HEK293 (cell line): ENCODE measurements at regions not wholly inside any gene's neighbourhood (a gene's known extent, or its start where the extent isn't known, plus 50 kb on each side); places are given as distances from the start of the nearest gene placed in this dataset.
A peak's percentile ranks its signal among the peaks of the same experiment; 100 is the strongest.

Experiments
- GFI1B ChIP-seq: fragments of 450-650 bp; formaldehyde crosslinking; IDR thresholded peaks from 2 replicates; pipeline ENCODE4 v1.5.1; 2016; ENCODE audit warnings: missing biosample characterization, missing genetic modification characterization
- GLIS2 ChIP-seq: fragments of 450-650 bp; formaldehyde crosslinking; IDR thresholded peaks from 2 replicates; pipeline ENCODE4 v1.5.1; 2016; ENCODE audit warnings: missing biosample characterization, missing genetic modification characterization
- KLF10 ChIP-seq: fragments of 450-650 bp; IDR thresholded peaks from 2 replicates; pipeline ENCODE4 v1.5.1; 2018; ENCODE audit warnings: missing biosample characterization, mild to moderate bottlenecking, missing genetic modification characterization
- KLF9 ChIP-seq: fragments of 450-650 bp; formaldehyde crosslinking; IDR thresholded peaks from 2 replicates; pipeline ENCODE4 v1.5.1; 2016; ENCODE audit warnings: missing biosample characterization, missing genetic modification characterization, low read depth
- OSR2 ChIP-seq: fragments of 450-650 bp; formaldehyde crosslinking; IDR thresholded peaks from 2 replicates; pipeline ENCODE4 v1.5.1; 2016; ENCODE audit warnings: missing biosample characterization, missing genetic modification characterization
- TRIM28 ChIP-seq: IDR thresholded peaks from 2 replicates; pipeline ENCODE4 v1.6.1; 2011; ENCODE audit warnings: low read length, control low read depth, borderline replicate concordance
- ZBTB21 ChIP-seq: fragments of 450-650 bp; formaldehyde crosslinking; IDR thresholded peaks from 2 replicates; pipeline ENCODE4 v1.5.1; 2017; ENCODE audit warnings: missing biosample characterization, missing genetic modification characterization
- ZBTB26 ChIP-seq: fragments of 450-650 bp; formaldehyde crosslinking; optimal IDR thresholded peaks from 2 replicates; pipeline ENCODE3; 2016; ENCODE audit warnings: missing biosample characterization, mild to moderate bottlenecking, missing genetic modification characterization
- ZBTB8A ChIP-seq: fragments of 450-650 bp; formaldehyde crosslinking; IDR thresholded peaks from 2 replicates; pipeline ENCODE4 v1.5.1; 2016; ENCODE audit warnings: missing biosample characterization, missing genetic modification characterization
- ZFP69B ChIP-seq: fragments of 450-650 bp; formaldehyde crosslinking; IDR thresholded peaks from 2 replicates; pipeline ENCODE4 v1.5.1; 2016; ENCODE audit warnings: missing biosample characterization, missing genetic modification characterization
- ZNF155 ChIP-seq: fragments of 450-650 bp; formaldehyde crosslinking; IDR thresholded peaks from 2 replicates; pipeline ENCODE4 v1.5.1; 2016; ENCODE audit warnings: missing biosample characterization, missing genetic modification characterization
- ZNF16 ChIP-seq: fragments of 450-650 bp; formaldehyde crosslinking; IDR thresholded peaks from 2 replicates; pipeline ENCODE4 v1.5.1; 2016; ENCODE audit warnings: low read depth, missing biosample characterization, missing genetic modification characterization
- ZNF169 ChIP-seq: fragments of 450-650 bp; formaldehyde crosslinking; IDR thresholded peaks from 2 replicates; pipeline ENCODE4 v1.5.1; 2016; ENCODE audit warnings: missing biosample characterization, missing genetic modification characterization
- ZNF214 ChIP-seq: fragments of 450-650 bp; formaldehyde crosslinking; IDR thresholded peaks from 2 replicates; pipeline ENCODE4 v1.5.1; 2017; ENCODE audit warnings: missing biosample characterization, mild to moderate bottlenecking, missing genetic modification characterization, borderline replicate concordance
- ZNF24 ChIP-seq: fragments of 450-650 bp; formaldehyde crosslinking; IDR thresholded peaks from 2 replicates; pipeline ENCODE4 v1.5.1; 2016; ENCODE audit warnings: missing biosample characterization, missing genetic modification characterization
- ZNF274 ChIP-seq, 2 experiments: fragments of 200-500 bp in 1 of 2; fragments of 450-650 bp in 1 of 2; sonication (Bioruptor generic) in 1 of 2; formaldehyde crosslinking in 1 of 2; IDR thresholded peaks; 2 replicates each; pipeline versions ENCODE4 v1.5.1 to v1.6.1; 2014 to 2016; ENCODE audit warnings: borderline replicate concordance in 1 of 2, inconsistent platforms in 1 of 2, low read length in 1 of 2, missing biosample characterization in 1 of 2, missing genetic modification characterization in 1 of 2
- ZNF341 ChIP-seq: fragments of 450-650 bp; formaldehyde crosslinking; IDR thresholded peaks from 2 replicates; pipeline ENCODE4; 2016; ENCODE audit warnings: low read depth, missing biosample characterization, missing genetic modification characterization
- ZNF394 ChIP-seq: fragments of 450-650 bp; formaldehyde crosslinking; IDR thresholded peaks from 2 replicates; pipeline ENCODE4 v1.5.1; 2016; ENCODE audit warnings: missing biosample characterization, missing genetic modification characterization, mild to moderate bottlenecking, moderate library complexity, borderline replicate concordance
- ZNF600 ChIP-seq: fragments of 450-650 bp; formaldehyde crosslinking; IDR thresholded peaks from 2 replicates; pipeline ENCODE4 v1.5.1; 2016; ENCODE audit warnings: missing biosample characterization, missing genetic modification characterization
- ZNF660 ChIP-seq: fragments of 450-650 bp; IDR thresholded peaks from 2 replicates; pipeline ENCODE4 v1.5.1; 2018; ENCODE audit warnings: missing biosample characterization, mild to moderate bottlenecking, missing genetic modification characterization
- ZNF664 ChIP-seq: fragments of 450-650 bp; formaldehyde crosslinking; IDR thresholded peaks from 2 replicates; pipeline ENCODE4 v1.5.1; 2016; ENCODE audit warnings: missing biosample characterization, missing genetic modification characterization
- ZNF768 ChIP-seq: fragments of 450-650 bp; formaldehyde crosslinking; IDR thresholded peaks from 2 replicates; pipeline ENCODE4 v1.5.1; 2018; ENCODE audit warnings: missing biosample characterization, mild to moderate bottlenecking, missing genetic modification characterization
- ZNF777 ChIP-seq: fragments of 450-650 bp; formaldehyde crosslinking; IDR thresholded peaks from 2 replicates; pipeline ENCODE4 v1.5.1; 2017; ENCODE audit warnings: missing biosample characterization, missing genetic modification characterization, borderline replicate concordance
- ZNF830 ChIP-seq: fragments of 450-650 bp; IDR thresholded peaks from 2 replicates; pipeline ENCODE4 v1.5.0; 2018; ENCODE audit warnings: missing biosample characterization, missing genetic modification characterization, low read depth, mild to moderate bottlenecking, moderate library complexity
- ZXDB ChIP-seq: fragments of 450-650 bp; formaldehyde crosslinking; IDR thresholded peaks from 2 replicates; pipeline ENCODE4 v1.5.1; 2016; ENCODE audit warnings: missing biosample characterization, missing genetic modification characterization
- TF ChIP-seq, protein P1 (sequence below): fragments of 450-650 bp; IDR thresholded peaks from 2 replicates; pipeline ENCODE4 v1.5.1; 2018; ENCODE audit warnings: missing biosample characterization, missing genetic modification characterization
- TF ChIP-seq, protein P2 (sequence below): fragments of 450-650 bp; formaldehyde crosslinking; IDR thresholded peaks from 2 replicates; pipeline ENCODE4 v1.5.1; 2016; ENCODE audit warnings: missing biosample characterization, missing genetic modification characterization

DNA sequence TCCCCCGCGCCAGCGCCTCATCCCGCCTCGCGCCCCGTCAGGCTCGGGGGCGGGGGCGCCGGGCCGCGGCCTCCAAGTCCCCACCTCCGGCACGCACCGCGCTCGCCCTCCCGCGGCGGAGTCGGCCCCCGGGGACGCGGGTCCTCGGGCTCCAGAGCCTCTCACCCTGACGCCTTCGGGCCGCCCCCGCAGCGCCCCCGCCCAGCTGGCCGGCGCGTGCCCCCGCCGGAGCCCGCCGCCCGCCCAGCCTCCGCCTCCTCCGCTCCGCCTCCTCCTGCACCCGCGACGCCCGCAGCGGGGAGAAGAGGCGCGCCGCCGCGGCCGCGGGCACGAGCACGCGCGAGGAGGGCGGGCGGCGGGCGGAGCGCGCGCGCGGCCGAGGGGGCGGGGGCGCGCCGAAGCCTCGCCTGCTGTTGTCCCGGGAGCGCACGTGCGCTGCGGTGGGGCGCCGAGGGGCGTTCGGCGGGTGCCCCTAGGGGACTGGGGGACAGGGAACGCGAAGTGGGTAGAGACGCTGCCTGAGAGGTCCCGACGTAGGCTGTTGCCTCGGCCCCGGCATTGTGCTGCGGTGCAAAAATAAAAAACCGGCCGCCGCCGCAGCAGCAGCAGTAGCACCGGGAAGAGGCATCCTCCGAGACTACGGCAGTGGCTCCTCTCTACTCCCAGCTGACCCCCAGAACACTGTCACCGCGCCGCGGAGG, 87.4 kb upstream of the ARHGAP32 start (continued):
- TF ChIP-seq ZXDB (tag by site-specific recombination) (no peak), GLIS2 (tag by site-specific recombination) (0 out of 2 replicates have a peak, but pooled peaks have one; percentile 19), ZNF768 (tag by site-specific recombination) (no peak), ZNF341 (tag by site-specific recombination) (no peak), ZNF155 (tag by site-specific recombination) (no peak), GFI1B (tag by site-specific recombination) (no peak), ZNF16 (tag by site-specific recombination) (no peak), ZNF830 (tag by site-specific recombination) (no peak), TRIM28 (no peak), ZNF169 (tag by site-specific recombination) (no peak), KLF9 (tag by site-specific recombination) (no peak), ZNF600 (tag by site-specific recombination) (0 out of 2 replicates have a peak, but pooled peaks have one; percentile 13), ZNF214 (tag by site-specific recombination) (no peak), ZNF274 (IDR thresholded peaks at IDR 0.05; ENCODE audit: low read length) (no peak), ZNF274 (tag by site-specific recombination; IDR thresholded peaks at IDR 0.05; ENCODE audit: borderline replicate concordance) (no peak), OSR2 (tag by site-specific recombination) (peak; percentile 32; the same call in 1 of the 2 replicates), ZNF24 (no peak), ZNF664 (tag by site-specific recombination) (no peak), ZNF394 (tag by site-specific recombination) (no peak), ZNF660 (no peak), ZFP69B (tag by site-specific recombination) (no peak), KLF10 (tag by site-specific recombination) (no peak), ZBTB8A (tag by site-specific recombination) (peak; percentile 89), ZBTB21 (tag by site-specific recombination) (no peak), ZNF777 (tag by site-specific recombination) (no peak), ZBTB26 (tag by site-specific recombination) (peak; percentile 57)
- TF ChIP-seq, protein P1, sequence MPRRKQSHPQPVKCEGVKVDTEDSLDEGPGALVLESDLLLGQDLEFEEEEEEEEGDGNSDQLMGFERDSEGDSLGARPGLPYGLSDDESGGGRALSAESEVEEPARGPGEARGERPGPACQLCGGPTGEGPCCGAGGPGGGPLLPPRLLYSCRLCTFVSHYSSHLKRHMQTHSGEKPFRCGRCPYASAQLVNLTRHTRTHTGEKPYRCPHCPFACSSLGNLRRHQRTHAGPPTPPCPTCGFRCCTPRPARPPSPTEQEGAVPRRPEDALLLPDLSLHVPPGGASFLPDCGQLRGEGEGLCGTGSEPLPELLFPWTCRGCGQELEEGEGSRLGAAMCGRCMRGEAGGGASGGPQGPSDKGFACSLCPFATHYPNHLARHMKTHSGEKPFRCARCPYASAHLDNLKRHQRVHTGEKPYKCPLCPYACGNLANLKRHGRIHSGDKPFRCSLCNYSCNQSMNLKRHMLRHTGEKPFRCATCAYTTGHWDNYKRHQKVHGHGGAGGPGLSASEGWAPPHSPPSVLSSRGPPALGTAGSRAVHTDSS (tag by site-specific recombination), result no peak
- TF ChIP-seq, protein P2, sequence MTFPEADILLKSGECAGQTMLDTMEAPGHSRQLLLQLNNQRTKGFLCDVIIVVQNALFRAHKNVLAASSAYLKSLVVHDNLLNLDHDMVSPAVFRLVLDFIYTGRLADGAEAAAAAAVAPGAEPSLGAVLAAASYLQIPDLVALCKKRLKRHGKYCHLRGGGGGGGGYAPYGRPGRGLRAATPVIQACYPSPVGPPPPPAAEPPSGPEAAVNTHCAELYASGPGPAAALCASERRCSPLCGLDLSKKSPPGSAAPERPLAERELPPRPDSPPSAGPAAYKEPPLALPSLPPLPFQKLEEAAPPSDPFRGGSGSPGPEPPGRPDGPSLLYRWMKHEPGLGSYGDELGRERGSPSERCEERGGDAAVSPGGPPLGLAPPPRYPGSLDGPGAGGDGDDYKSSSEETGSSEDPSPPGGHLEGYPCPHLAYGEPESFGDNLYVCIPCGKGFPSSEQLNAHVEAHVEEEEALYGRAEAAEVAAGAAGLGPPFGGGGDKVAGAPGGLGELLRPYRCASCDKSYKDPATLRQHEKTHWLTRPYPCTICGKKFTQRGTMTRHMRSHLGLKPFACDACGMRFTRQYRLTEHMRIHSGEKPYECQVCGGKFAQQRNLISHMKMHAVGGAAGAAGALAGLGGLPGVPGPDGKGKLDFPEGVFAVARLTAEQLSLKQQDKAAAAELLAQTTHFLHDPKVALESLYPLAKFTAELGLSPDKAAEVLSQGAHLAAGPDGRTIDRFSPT (tag by site-specific recombination), result no peak
- TF ChIP-seq, all 188 proteins: peak for 8
